ENCODE measurements at regions not wholly inside any gene's neighbourhood (a gene's known extent, or its start where the extent isn't known, plus 50 kb on each side); places are given as distances from the start of the nearest gene placed in this dataset.

GRCh38 chr2:59779571-59779970 is 773.9 kb downstream of the BCL11A start:
- TF ChIP-seq ZNF8 (CRISPR knock-in tag; IDR thresholded peaks at IDR 0.05) (no peak), SNAI2 (CRISPR knock-in tag; IDR thresholded peaks at IDR 0.05) (no peak), TOX (CRISPR knock-in tag; IDR thresholded peaks at IDR 0.05; ENCODE audit: borderline replicate concordance) (no peak), GLIS3 (CRISPR knock-in tag; IDR thresholded peaks at IDR 0.05) (no peak), TSHZ2 (CRISPR knock-in tag; IDR thresholded peaks at IDR 0.05) (no peak), ISL1 (CRISPR knock-in tag; IDR thresholded peaks at IDR 0.05) (no peak), ZNF70 (CRISPR knock-in tag; IDR thresholded peaks at IDR 0.05) (no peak), ARNTL (CRISPR knock-in tag; IDR thresholded peaks at IDR 0.05; ENCODE audit: borderline replicate concordance, low read depth) (no peak), CSDC2 (CRISPR knock-in tag; IDR thresholded peaks at IDR 0.05) (no peak), PPARA (CRISPR knock-in tag; IDR thresholded peaks at IDR 0.05; ENCODE audit: borderline replicate concordance) (no peak), ZC3H10 (CRISPR knock-in tag; IDR thresholded peaks at IDR 0.05) (no peak), ZFP3 (CRISPR knock-in tag; IDR thresholded peaks at IDR 0.05) (no peak), PATZ1 (CRISPR knock-in tag; IDR thresholded peaks at IDR 0.05; ENCODE audit: borderline replicate concordance) (no peak)
- ATAC-seq = no peak

GRCh38 chr2:59777120-59777519 is 776.3 kb downstream of the BCL11A start:
- TF ChIP-seq ZNF70 (CRISPR knock-in tag; IDR thresholded peaks at IDR 0.05) = no peak
- no peak for TF ChIP-seq CREB5 (CRISPR knock-in tag; IDR thresholded peaks at IDR 0.05; ENCODE audit: low read depth)
- no peak for TF ChIP-seq RARB (CRISPR knock-in tag; IDR thresholded peaks at IDR 0.05)
- TF ChIP-seq ZC3H10 (CRISPR knock-in tag; IDR thresholded peaks at IDR 0.05) = no peak
- TF ChIP-seq ZNF8 (CRISPR knock-in tag; IDR thresholded peaks at IDR 0.05) = no peak
- no peak for TF ChIP-seq CSRNP3 (CRISPR knock-in tag; IDR thresholded peaks at IDR 0.05)
- no peak for TF ChIP-seq TOX (CRISPR knock-in tag; IDR thresholded peaks at IDR 0.05; ENCODE audit: borderline replicate concordance)
- no peak for TF ChIP-seq ARNTL (CRISPR knock-in tag; IDR thresholded peaks at IDR 0.05; ENCODE audit: borderline replicate concordance, low read depth)
- no peak for TF ChIP-seq BACH2 (CRISPR knock-in tag; IDR thresholded peaks at IDR 0.05; ENCODE audit: borderline replicate concordance)
- no peak for TF ChIP-seq ZFP30 (CRISPR knock-in tag; IDR thresholded peaks at IDR 0.05)
- TF ChIP-seq SNAI2 (CRISPR knock-in tag; IDR thresholded peaks at IDR 0.05) = no peak
- TF ChIP-seq ISL1 (CRISPR knock-in tag; IDR thresholded peaks at IDR 0.05) = no peak
- TF ChIP-seq POU6F1 (CRISPR knock-in tag; IDR thresholded peaks at IDR 0.05; ENCODE audit: borderline replicate concordance, low read depth) = no peak
- TF ChIP-seq PATZ1 (CRISPR knock-in tag; IDR thresholded peaks at IDR 0.05; ENCODE audit: borderline replicate concordance) = no peak
- TF ChIP-seq OSR1 (CRISPR knock-in tag; IDR thresholded peaks at IDR 0.05) = no peak
- TF ChIP-seq PPARA (CRISPR knock-in tag; IDR thresholded peaks at IDR 0.05; ENCODE audit: borderline replicate concordance) = no peak
- no peak for TF ChIP-seq ZNF565 (CRISPR knock-in tag; conservative IDR thresholded peaks at IDR 0.05; ENCODE audit: low read depth)
- no peak for TF ChIP-seq CSDC2 (CRISPR knock-in tag; IDR thresholded peaks at IDR 0.05)
- TF ChIP-seq ZFP3 (CRISPR knock-in tag; IDR thresholded peaks at IDR 0.05) = no peak
- no peak for TF ChIP-seq TSHZ2 (CRISPR knock-in tag; IDR thresholded peaks at IDR 0.05)
- ATAC-seq = no peak
